Sciatic nerve (tissue), 2 donors: ENCODE measurements at regions not wholly inside any gene's neighbourhood (a gene's known extent, or its start where the extent isn't known, plus 50 kb on each side); places are given as distances from the start of the nearest gene placed in this dataset.
"Not testable (repeated sequence)": the region's sequence is repeated elsewhere in the genome, so short reads cannot be mapped to it uniquely, and the experiment has no call there.

Experiments used
- ATAC-seq: fragments of 200-7000 bp; cut with Tn5 transposase; one replicate; pipeline ENCODE4 v1.9.1; 2020; ENCODE audit warnings: mild to moderate bottlenecking, moderate library complexity
- DNase-seq: peaks from one replicate; pipeline ENCODE4 v3.0.0-alpha.2; 2020; ENCODE audit warnings: low spot score
- intact Hi-C: fragments of 100-400 bp; cut with DNase I; formaldehyde crosslinking; loops from one replicate; pipeline ENCODE4 v1.14.2; 2022
- donor health status: DM: no; HTN: no; CAD: no.
- donor health status: DM: no; HTN: no; CAD: no.

GRCh38 chr7:49700841-49701240 lies 72.6 kb upstream of the VWC2 start:
- intact Hi-C loops = no loop called here
- no peak for DNase-seq
- ATAC-seq = no peak

GRCh38 chr7:49702099-49702498 lies 71.3 kb upstream of the VWC2 start:
- intact Hi-C loops = no loop called here

GRCh38 chr7:49703337-49703736 lies 70.1 kb upstream of the VWC2 start:
- DNase-seq (no peak), ATAC-seq (no peak)
- intact Hi-C loops = no loop called here

More at GRCh38 chr7:49702099-49702498, 71.3 kb upstream of the VWC2 start:
- ATAC-seq (no peak), DNase-seq (no peak)

GRCh38 chr7:49703881-49704280 lies 69.6 kb upstream of the VWC2 start:
- ATAC-seq = no peak
- intact Hi-C loops = no loop called here
- no peak for DNase-seq

GRCh38 chr7:49706106-49706505 lies 67.3 kb upstream of the VWC2 start:
- DNase-seq (no peak), ATAC-seq (no peak)
- intact Hi-C loops = no loop called here

GRCh38 chr7:49707891-49708290 lies 65.5 kb upstream of the VWC2 start:
- ATAC-seq = no peak
- DNase-seq = no peak
- intact Hi-C loops = no loop called here

GRCh38 chr7:49708590-49708989 lies 64.8 kb upstream of the VWC2 start:
- intact Hi-C loops = no loop called here

GRCh38 chr7:49711072-49711723 lies 62.2 kb upstream of the VWC2 start:
- DNase-seq, intact Hi-C loops, ATAC-seq: not testable (repeated sequence)

More at GRCh38 chr7:49708590-49708989, 64.8 kb upstream of the VWC2 start:
- ATAC-seq = no peak
- no peak for DNase-seq

GRCh38 chr7:49714182-49714581 lies 59.3 kb upstream of the VWC2 start:
- DNase-seq (no peak), ATAC-seq (no peak)
- intact Hi-C loops = no loop called here

- DNase-seq (no peak), ATAC-seq (no peak)
- intact Hi-C loops = no loop called here
Measured at GRCh38 chr7:49715486-49715885, 58.0 kb upstream of the VWC2 start.

GRCh38 chr7:49717547-49717946 lies 55.9 kb upstream of the VWC2 start:
- intact Hi-C loops = no loop called here
- no peak for DNase-seq
- ATAC-seq = no peak

GRCh38 chr7:49718760-49719159 lies 54.7 kb upstream of the VWC2 start:
- intact Hi-C loops = no loop called here
- ATAC-seq = no peak
- DNase-seq = no peak

- intact Hi-C loops = no loop called here
- DNase-seq (no peak), ATAC-seq (no peak)
Measured at GRCh38 chr7:49721441-49721840, 52.0 kb upstream of the VWC2 start.
